ENCODE measurements at regions not wholly inside any gene's neighbourhood (a gene's known extent, or its start where the extent isn't known, plus 50 kb on each side); places are given as distances from the start of the nearest gene placed in this dataset.

DNA sequence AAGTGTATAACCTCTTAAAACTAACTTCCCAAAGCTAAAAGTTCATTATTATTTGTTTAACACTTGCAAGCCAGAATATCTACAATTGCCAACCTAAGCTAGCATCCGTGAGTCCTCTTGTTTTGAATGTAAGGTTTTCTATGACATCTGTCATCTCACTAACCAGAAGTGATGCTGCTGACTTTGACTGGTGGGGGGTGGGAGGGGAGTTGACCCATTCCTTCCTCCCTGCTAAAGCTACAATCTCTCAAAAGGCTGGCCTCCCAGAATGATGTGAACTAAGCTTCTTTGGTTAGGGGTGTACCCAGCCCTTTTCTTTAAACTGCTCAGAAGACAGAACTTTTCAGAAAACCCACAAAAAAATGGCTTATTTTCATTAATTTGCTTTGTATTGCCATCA, 280.6 kb downstream of the ZEB2 start:
- H3K4me3 ChIP-seq (ENCODE audit: low read depth, low read length): no peak overlapping the region
- no peak for DNase-seq (ENCODE audit: low read depth)
- TF ChIP-seq, protein P1, sequence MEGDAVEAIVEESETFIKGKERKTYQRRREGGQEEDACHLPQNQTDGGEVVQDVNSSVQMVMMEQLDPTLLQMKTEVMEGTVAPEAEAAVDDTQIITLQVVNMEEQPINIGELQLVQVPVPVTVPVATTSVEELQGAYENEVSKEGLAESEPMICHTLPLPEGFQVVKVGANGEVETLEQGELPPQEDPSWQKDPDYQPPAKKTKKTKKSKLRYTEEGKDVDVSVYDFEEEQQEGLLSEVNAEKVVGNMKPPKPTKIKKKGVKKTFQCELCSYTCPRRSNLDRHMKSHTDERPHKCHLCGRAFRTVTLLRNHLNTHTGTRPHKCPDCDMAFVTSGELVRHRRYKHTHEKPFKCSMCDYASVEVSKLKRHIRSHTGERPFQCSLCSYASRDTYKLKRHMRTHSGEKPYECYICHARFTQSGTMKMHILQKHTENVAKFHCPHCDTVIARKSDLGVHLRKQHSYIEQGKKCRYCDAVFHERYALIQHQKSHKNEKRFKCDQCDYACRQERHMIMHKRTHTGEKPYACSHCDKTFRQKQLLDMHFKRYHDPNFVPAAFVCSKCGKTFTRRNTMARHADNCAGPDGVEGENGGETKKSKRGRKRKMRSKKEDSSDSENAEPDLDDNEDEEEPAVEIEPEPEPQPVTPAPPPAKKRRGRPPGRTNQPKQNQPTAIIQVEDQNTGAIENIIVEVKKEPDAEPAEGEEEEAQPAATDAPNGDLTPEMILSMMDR (IDR thresholded peaks at IDR 0.05; ENCODE audit: low read depth, low read length, missing control alignments): no peak

DNA sequence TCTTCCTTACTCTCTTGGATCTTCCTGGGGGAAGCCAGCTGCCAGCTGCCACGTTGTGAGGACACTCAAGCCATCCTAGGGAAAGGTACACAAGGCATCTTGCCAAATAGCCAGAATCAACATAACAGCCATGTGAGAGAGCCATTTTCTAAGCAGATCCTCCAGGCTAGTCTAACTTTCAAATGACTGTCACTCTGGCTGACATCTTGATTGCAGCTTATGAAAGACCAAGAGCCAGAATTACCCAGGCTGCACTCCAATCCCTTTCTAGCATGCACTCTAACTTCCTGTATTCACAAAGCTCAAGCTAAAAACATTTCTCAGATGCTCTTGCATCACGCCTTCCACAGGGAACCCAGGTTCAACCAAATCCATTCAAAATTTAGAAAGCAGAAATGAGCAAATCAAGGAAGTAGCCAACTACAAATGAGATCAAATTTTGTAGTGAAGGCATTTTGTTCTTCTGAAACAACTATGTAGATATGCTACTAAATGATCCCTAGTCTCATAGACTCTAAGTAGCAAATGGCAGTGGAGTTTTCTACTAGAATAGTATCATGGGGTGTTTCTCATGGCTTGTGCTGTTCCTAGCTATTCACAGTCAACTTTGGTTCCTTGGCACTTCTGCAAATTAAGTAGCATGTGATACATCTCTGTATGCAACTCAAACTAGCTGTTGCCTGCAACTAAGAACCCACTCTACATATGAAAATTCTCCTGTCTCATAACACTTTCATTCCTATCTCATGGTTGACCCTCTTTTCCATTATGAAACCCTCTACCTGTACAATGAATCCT, 281.9 kb downstream of the ZEB2 start:
- H3K4me3 ChIP-seq (ENCODE audit: low read depth, low read length): no peak overlapping the region
- no peak for DNase-seq (ENCODE audit: low read depth)
- TF ChIP-seq, protein P1 (IDR thresholded peaks at IDR 0.05; ENCODE audit: low read depth, low read length, missing control alignments): no peak

DNA sequence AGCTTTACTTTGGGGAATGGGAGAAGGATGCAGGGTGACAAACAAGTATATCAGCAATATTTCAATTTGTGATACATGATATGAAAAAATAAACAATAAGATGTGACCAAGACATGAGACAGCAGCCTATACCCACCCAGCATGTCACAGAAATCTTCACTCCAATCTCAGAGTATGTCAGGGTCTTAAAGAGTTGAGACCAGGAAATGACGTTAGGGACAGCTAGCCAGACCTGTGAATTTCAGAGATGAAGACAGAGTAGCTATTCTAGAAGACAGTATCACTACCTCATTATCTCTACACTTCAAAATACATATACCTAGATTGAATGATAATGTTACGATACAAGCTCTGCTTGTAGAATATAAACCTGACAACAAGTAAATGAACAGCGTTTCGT, 282.8 kb downstream of the ZEB2 start:
- no peak overlapping the region for H3K4me3 ChIP-seq (ENCODE audit: low read depth, low read length)
- TF ChIP-seq, protein P1 (IDR thresholded peaks at IDR 0.05; ENCODE audit: low read depth, low read length, missing control alignments): no peak
- DNase-seq (ENCODE audit: low read depth): no peak

DNA sequence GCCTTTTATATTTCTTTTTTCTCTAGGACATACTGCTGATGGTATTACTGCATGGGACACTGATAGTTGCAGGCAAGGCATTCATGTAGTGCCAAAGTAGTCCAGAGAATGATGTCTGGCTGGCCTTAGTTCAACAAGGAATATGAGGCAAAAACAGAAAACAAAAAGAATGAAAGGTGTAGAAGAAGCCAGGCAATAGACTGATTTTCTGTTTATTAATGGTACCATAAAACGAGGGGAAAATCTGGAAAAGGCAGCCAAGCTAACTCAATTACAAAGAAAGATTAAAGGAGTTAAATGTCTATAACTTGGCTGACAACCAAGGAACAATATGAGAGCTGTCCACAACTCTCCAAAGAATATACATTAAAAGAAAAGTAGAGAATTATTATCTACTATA, 284.9 kb downstream of the ZEB2 start:
- DNase-seq (ENCODE audit: low read depth): no peak
- TF ChIP-seq, protein P1 (IDR thresholded peaks at IDR 0.05; ENCODE audit: low read depth, low read length, missing control alignments): no peak
- no peak overlapping the region for H3K4me3 ChIP-seq (ENCODE audit: low read depth, low read length)

DNA sequence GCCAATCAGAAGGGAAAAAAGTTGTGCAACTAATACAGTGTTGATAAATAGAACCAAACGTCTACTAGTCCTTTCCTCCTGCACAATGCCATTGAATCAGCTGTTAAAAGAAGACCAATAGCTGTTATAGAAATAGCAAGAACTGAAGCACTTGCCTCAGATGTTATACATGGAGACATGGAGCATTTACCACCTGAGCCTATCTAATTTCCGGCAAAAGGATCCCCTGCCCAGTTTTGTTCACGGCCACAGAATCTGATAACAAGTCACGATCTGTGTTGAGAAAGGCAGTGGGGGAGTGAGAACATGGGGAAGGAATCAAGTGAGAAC, 285.4 kb downstream of the ZEB2 start:
- DNase-seq (ENCODE audit: low read depth): no peak
- no peak overlapping the region for H3K4me3 ChIP-seq (ENCODE audit: low read depth, low read length)

DNA sequence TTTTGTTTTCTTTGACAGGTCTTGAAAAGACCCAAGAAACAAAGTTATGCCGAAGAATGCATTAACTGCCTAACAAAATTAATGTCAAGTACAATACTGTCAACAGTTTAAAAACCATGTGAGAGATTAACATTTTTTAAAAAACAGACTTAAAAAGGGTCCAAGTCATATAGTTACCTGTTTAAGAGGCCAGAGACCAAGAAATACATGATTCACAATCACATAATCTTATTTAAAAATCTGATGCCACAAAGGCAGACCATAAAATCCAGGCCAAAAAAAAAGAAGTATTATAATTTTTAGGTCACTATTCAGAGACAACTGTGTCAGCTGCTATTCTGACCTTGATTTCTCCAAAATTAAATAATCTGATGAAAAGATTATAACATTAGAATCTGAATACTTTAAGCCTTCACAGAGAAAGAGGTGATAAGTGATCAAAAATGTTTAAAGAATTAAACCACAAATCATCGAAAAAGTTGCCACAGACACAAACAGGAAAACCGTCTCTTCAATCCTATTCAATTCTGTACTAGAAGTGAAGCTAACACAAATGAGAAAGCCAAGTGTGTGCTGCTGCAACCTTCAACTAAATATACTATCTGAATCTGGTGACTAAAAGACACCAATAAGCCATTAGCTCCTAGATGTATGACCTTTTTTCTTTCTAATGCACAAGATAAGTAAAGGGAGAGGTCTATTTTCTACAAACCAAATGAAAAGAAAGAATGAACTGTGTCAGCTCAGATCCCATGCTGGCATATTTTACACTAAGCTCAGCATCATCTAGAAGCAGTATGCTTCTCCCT, 286.0 kb downstream of the ZEB2 start:
- no peak overlapping the region for H3K4me3 ChIP-seq (ENCODE audit: low read depth, low read length)
- no peak for DNase-seq (ENCODE audit: low read depth)
- TF ChIP-seq, protein P1 (IDR thresholded peaks at IDR 0.05; ENCODE audit: low read depth, low read length, missing control alignments): no peak

More for the DNA sequence above, 285.4 kb downstream of the ZEB2 start:
- TF ChIP-seq, protein P1 (IDR thresholded peaks at IDR 0.05; ENCODE audit: low read depth, low read length, missing control alignments): no peak

All from GM12864 (cell line).